A549 (cell line): ENCODE measurements at regions not wholly inside any gene's neighbourhood (a gene's known extent, or its start where the extent isn't known, plus 50 kb on each side); places are given as distances from the start of the nearest gene placed in this dataset.

ENCODE experiments used
- POLR2A ChIP-seq: IDR thresholded peaks from 2 replicates; pipeline ENCODE4 v1.6.1; 2012; ENCODE audit warnings: mild to moderate bottlenecking, low read length
- TF ChIP-seq, protein P1 (sequence below): fragments of >200 bp; sonication (Bioruptor Twin); formaldehyde crosslinking; IDR thresholded peaks from 3 replicates; pipeline ENCODE4 v1.5.1; 2016
- TF ChIP-seq, protein P2 (sequence below): IDR thresholded peaks from 2 replicates; pipeline ENCODE4 v1.6.1; 2012

GRCh38 chr15:62853841-62854225 lies 188.7 kb upstream of the TPM1 start:
- TF ChIP-seq POLR2A: no peak
- TF ChIP-seq, protein P1, sequence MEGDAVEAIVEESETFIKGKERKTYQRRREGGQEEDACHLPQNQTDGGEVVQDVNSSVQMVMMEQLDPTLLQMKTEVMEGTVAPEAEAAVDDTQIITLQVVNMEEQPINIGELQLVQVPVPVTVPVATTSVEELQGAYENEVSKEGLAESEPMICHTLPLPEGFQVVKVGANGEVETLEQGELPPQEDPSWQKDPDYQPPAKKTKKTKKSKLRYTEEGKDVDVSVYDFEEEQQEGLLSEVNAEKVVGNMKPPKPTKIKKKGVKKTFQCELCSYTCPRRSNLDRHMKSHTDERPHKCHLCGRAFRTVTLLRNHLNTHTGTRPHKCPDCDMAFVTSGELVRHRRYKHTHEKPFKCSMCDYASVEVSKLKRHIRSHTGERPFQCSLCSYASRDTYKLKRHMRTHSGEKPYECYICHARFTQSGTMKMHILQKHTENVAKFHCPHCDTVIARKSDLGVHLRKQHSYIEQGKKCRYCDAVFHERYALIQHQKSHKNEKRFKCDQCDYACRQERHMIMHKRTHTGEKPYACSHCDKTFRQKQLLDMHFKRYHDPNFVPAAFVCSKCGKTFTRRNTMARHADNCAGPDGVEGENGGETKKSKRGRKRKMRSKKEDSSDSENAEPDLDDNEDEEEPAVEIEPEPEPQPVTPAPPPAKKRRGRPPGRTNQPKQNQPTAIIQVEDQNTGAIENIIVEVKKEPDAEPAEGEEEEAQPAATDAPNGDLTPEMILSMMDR: no peak
- TF ChIP-seq, protein P2, sequence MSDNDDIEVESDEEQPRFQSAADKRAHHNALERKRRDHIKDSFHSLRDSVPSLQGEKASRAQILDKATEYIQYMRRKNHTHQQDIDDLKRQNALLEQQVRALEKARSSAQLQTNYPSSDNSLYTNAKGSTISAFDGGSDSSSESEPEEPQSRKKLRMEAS: no peak
